ENCODE measurements at regions not wholly inside any gene's neighbourhood (a gene's known extent, or its start where the extent isn't known, plus 50 kb on each side); places are given as distances from the start of the nearest gene placed in this dataset.
"Not testable (repeated sequence)": the region's sequence is repeated elsewhere in the genome, so short reads cannot be mapped to it uniquely, and the experiment has no call there.

- no peak for DNase-seq (ENCODE audit: low spot score)
Observed at GRCh38 chr10:64320448-64320847, 799.2 kb downstream of the REEP3 start.

- no peak for DNase-seq (ENCODE audit: low spot score)
Observed at GRCh38 chr10:64329510-64329909, 808.3 kb downstream of the REEP3 start.

- DNase-seq (ENCODE audit: low spot score), result no peak
Observed at GRCh38 chr10:64332551-64332950, 811.4 kb downstream of the REEP3 start.

GRCh38 chr10:64334084-64334483 lies 812.9 kb downstream of the REEP3 start:
- no peak for DNase-seq (ENCODE audit: low spot score)

- no peak for DNase-seq (ENCODE audit: low spot score)
Observed at GRCh38 chr10:64344211-64344610, 823.0 kb downstream of the REEP3 start.

- no peak for DNase-seq (ENCODE audit: low spot score)
Observed at GRCh38 chr10:64345856-64346255, 824.7 kb downstream of the REEP3 start.

- DNase-seq (ENCODE audit: low spot score), result no peak
Observed at GRCh38 chr10:64346389-64346788, 825.2 kb downstream of the REEP3 start.

- DNase-seq (ENCODE audit: low spot score), result no peak
Observed at GRCh38 chr10:64350665-64351064, 829.5 kb downstream of the REEP3 start.

- DNase-seq (ENCODE audit: low spot score), result no peak
Observed at GRCh38 chr10:64358907-64359306, 837.7 kb downstream of the REEP3 start.

GRCh38 chr10:64360240-64360639 lies 839.0 kb downstream of the REEP3 start:
- not testable (repeated sequence) for DNase-seq (ENCODE audit: low spot score)

GRCh38 chr10:64363687-64364086 lies 842.5 kb downstream of the REEP3 start:
- no peak for DNase-seq (ENCODE audit: low spot score)

- DNase-seq (ENCODE audit: low spot score), result no peak
Observed at GRCh38 chr10:64365663-64366062, 844.5 kb downstream of the REEP3 start.

- no peak for DNase-seq (ENCODE audit: low spot score)
Observed at GRCh38 chr10:64368298-64368697, 847.1 kb downstream of the REEP3 start.

GRCh38 chr10:64369885-64370773 lies 848.9 kb downstream of the REEP3 start:
- DNase-seq (ENCODE audit: low spot score), result no peak

GRCh38 chr10:64374346-64374745 lies 853.1 kb downstream of the REEP3 start:
- no peak for DNase-seq (ENCODE audit: low spot score)

GRCh38 chr10:64376167-64376566 lies 855.0 kb downstream of the REEP3 start:
- no peak for DNase-seq (ENCODE audit: low spot score)

- no peak for DNase-seq (ENCODE audit: low spot score)
Observed at GRCh38 chr10:64379898-64380297, 858.7 kb downstream of the REEP3 start.

- no peak for DNase-seq (ENCODE audit: low spot score)
Observed at GRCh38 chr10:64385355-64385754, 864.2 kb downstream of the REEP3 start.

- DNase-seq (ENCODE audit: low spot score), result no peak
Observed at GRCh38 chr10:64394744-64395143, 873.5 kb downstream of the REEP3 start.

- no peak for DNase-seq (ENCODE audit: low spot score)
Observed at GRCh38 chr10:64396105-64396708, 875.0 kb downstream of the REEP3 start.

GRCh38 chr10:64397125-64397524 lies 875.9 kb downstream of the REEP3 start:
- no peak for DNase-seq (ENCODE audit: low spot score)

- DNase-seq (ENCODE audit: low spot score), result no peak
Observed at GRCh38 chr10:64408391-64409183, 887.4 kb downstream of the REEP3 start.

- no peak for DNase-seq (ENCODE audit: low spot score)
Observed at GRCh38 chr10:64409349-64409748, 888.1 kb downstream of the REEP3 start.
